ENCODE measurements at regions not wholly inside any gene's neighbourhood (a gene's known extent, or its start where the extent isn't known, plus 50 kb on each side); places are given as distances from the start of the nearest gene placed in this dataset.
A peak's percentile ranks its signal among the peaks of the same experiment; 100 is the strongest.

- TF ChIP-seq ARID4A (CRISPR knock-in tag; IDR thresholded peaks at IDR 0.05; ENCODE audit: borderline replicate concordance) (peak; percentile 23; the same call in 1 of the 2 replicates), NKX3-1 (CRISPR knock-in tag; IDR thresholded peaks at IDR 0.05) (0 out of 2 replicates have a peak, but pooled peaks have one; percentile 21), ETV5 (CRISPR knock-in tag; IDR thresholded peaks at IDR 0.05; ENCODE audit: borderline replicate concordance) (no peak; the same call in 1 of the 2 replicates), TOE1 (CRISPR knock-in tag; IDR thresholded peaks at IDR 0.05) (no peak; the same call in 1 of the 2 replicates), ZNF292 (CRISPR knock-in tag; IDR thresholded peaks at IDR 0.05; ENCODE audit: borderline replicate concordance, low read depth) (peak; percentile 61; the same call in 1 of the 2 replicates), ZNF230 (CRISPR knock-in tag; IDR thresholded peaks at IDR 0.05) (no peak), HOXA3 (CRISPR knock-in tag; IDR thresholded peaks at IDR 0.05) (peak; percentile 26; the same call in 1 of the 2 replicates), MXD3 (CRISPR knock-in tag; IDR thresholded peaks at IDR 0.05) (no peak), ZNF784 (CRISPR knock-in tag; IDR thresholded peaks at IDR 0.05; ENCODE audit: borderline replicate concordance) (no peak), HOXD1 (CRISPR knock-in tag; IDR thresholded peaks at IDR 0.05) (no peak), PBX3 (CRISPR knock-in tag; IDR thresholded peaks at IDR 0.05; ENCODE audit: borderline replicate concordance) (no peak), TBX3 (IDR thresholded peaks at IDR 0.05; ENCODE audit: borderline replicate concordance) (no peak), LRRFIP1 (CRISPR knock-in tag; conservative IDR thresholded peaks at IDR 0.05) (no peak), ZNF619 (CRISPR knock-in tag; IDR thresholded peaks at IDR 0.05) (no peak), CSRNP2 (CRISPR knock-in tag; conservative IDR thresholded peaks at IDR 0.05; ENCODE audit: low read depth) (no peak)
These were observed 50.3 kb upstream of the ATP13A3 start (continued) for GRCh38 chr3:194536871-194537637.
